ENCODE measurements at regions not wholly inside any gene's neighbourhood (a gene's known extent, or its start where the extent isn't known, plus 50 kb on each side); places are given as distances from the start of the nearest gene placed in this dataset.

GRCh38 chr2:19728125-19728524 is 173.7 kb downstream of the TTC32 start:
- CTCF ChIA-PET: no interaction called here
- TF ChIP-seq EZH2phosphoT487 (IDR thresholded peaks at IDR 0.05; ENCODE audit: borderline replicate concordance, low read length) (no peak), EZH2 (IDR thresholded peaks at IDR 0.05; ENCODE audit: low read length, unreplicated experiment) (no peak), CTCF (conservative IDR thresholded peaks at IDR 0.05; ENCODE audit: low read depth, low read length) (no peak)
- ATAC-seq: no peak
- intact Hi-C loops (cut with micrococcal nuclease): no loop called here
- Histone ChIP-seq H3K9me2 (replicated peaks; ENCODE audit: low read length) (no peaks in the 10 kb centered on the region), H4K20me1 (ENCODE audit: low read length) (no peaks in the 10 kb centered on the region), H3K9ac (ENCODE audit: low read length) (no peak overlapping the region), H3K9me3 (ENCODE audit: low read length) (no peaks in the 10 kb centered on the region), H3K4me3 (ENCODE audit: low read length) (no peak overlapping the region), H3K27ac (ENCODE audit: low read length) (no peak overlapping the region), H3K4me1 (ENCODE audit: insufficient read depth, low read length) (no peaks in the 10 kb centered on the region), H3K36me3 (ENCODE audit: low read depth, low read length) (no peaks in the 10 kb centered on the region), H3K27me3 (ENCODE audit: low read length) (no peaks in the 10 kb centered on the region), H3K4me2 (ENCODE audit: low read length) (no peak overlapping the region), H3F3A (ENCODE audit: low read length, unreplicated experiment) (no peaks in the 10 kb centered on the region), H3K79me2 (ENCODE audit: low read length) (no peaks in the 10 kb centered on the region), H2AFZ (ENCODE audit: low read length) (no peak overlapping the region)
- POLR2A ChIA-PET (ENCODE audit: unreplicated experiment): no interaction called here
- no TSS peak for BruUV-seq (replicated peaks)
- DNase-seq: no peak

GRCh38 chr2:19725392-19725791 is 176.4 kb downstream of the TTC32 start:
- Histone ChIP-seq H3K36me3 (ENCODE audit: low read depth, low read length) (no peaks in the 10 kb centered on the region), H3K79me2 (ENCODE audit: low read length) (no peaks in the 10 kb centered on the region), H3F3A (ENCODE audit: low read length, unreplicated experiment) (no peaks in the 10 kb centered on the region), H3K27ac (ENCODE audit: low read length) (no peak overlapping the region), H4K20me1 (ENCODE audit: low read length) (no peaks in the 10 kb centered on the region), H3K9ac (ENCODE audit: low read length) (no peak overlapping the region), H3K9me3 (ENCODE audit: low read length) (no peaks in the 10 kb centered on the region), H3K4me1 (ENCODE audit: insufficient read depth, low read length) (no peaks in the 10 kb centered on the region), H3K4me2 (ENCODE audit: low read length) (no peak overlapping the region), H3K4me3 (ENCODE audit: low read length) (no peak overlapping the region), H3K27me3 (ENCODE audit: low read length) (no peaks in the 10 kb centered on the region), H3K9me2 (replicated peaks; ENCODE audit: low read length) (no peaks in the 10 kb centered on the region), H2AFZ (ENCODE audit: low read length) (no peak overlapping the region)
- intact Hi-C loops (cut with micrococcal nuclease): no loop called here
- POLR2A ChIA-PET (ENCODE audit: unreplicated experiment): no interaction called here
- no TSS peak for BruUV-seq (replicated peaks)
- ATAC-seq (no peak), DNase-seq (no peak)
- TF ChIP-seq CTCF (conservative IDR thresholded peaks at IDR 0.05; ENCODE audit: low read depth, low read length) (no peak), EZH2 (IDR thresholded peaks at IDR 0.05; ENCODE audit: low read length, unreplicated experiment) (no peak), EZH2phosphoT487 (IDR thresholded peaks at IDR 0.05; ENCODE audit: borderline replicate concordance, low read length) (no peak)
- CTCF ChIA-PET: no interaction called here

DNA sequence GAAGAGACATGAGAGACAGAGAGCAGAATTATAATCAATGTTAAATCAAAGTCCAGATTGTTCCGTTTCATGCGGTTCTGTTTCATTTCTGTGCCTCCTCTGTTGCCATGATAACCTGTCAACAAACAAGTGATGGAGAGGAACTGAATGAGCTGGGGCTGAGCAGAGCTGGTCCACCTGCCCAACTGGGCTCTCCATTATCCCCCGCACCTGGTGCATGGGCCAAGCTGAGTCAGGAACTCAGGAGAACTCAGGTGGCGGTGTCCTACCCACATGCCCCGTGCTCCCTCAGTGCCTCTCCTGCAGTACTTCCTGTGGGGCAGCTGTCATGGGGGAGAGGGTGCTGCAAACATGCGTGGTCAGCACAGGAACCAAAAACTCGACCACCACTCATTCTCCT is 178.8 kb downstream of the TTC32 start:
- ChIA-PET POLR2A (ENCODE audit: unreplicated experiment) (no interaction called here), CTCF (no interaction called here)
- no peaks in the 10 kb centered on the region for H3K36me3 ChIP-seq (ENCODE audit: low read depth, low read length)
- no peaks in the 10 kb centered on the region for H4K20me1 ChIP-seq (ENCODE audit: low read length)
- H2AFZ ChIP-seq (ENCODE audit: low read length): no peak overlapping the region
- H3K27ac ChIP-seq (ENCODE audit: low read length): no peak overlapping the region
- H3K9ac ChIP-seq (ENCODE audit: low read length): no peak overlapping the region
- H3K27me3 ChIP-seq (ENCODE audit: low read length): no peaks in the 10 kb centered on the region
- no TSS peak for BruUV-seq (replicated peaks)
- no peaks in the 10 kb centered on the region for H3K9me3 ChIP-seq (ENCODE audit: low read length)
- no peak for ATAC-seq
- H3K4me1 ChIP-seq (ENCODE audit: insufficient read depth, low read length): no peaks in the 10 kb centered on the region
- H3K79me2 ChIP-seq (ENCODE audit: low read length): no peaks in the 10 kb centered on the region
- no peak for DNase-seq
- intact Hi-C loops (cut with micrococcal nuclease): no loop called here
- no peaks in the 10 kb centered on the region for H3K9me2 ChIP-seq (replicated peaks; ENCODE audit: low read length)
- H3K4me3 ChIP-seq (ENCODE audit: low read length): no peak overlapping the region
- TF ChIP-seq EZH2phosphoT487 (IDR thresholded peaks at IDR 0.05; ENCODE audit: borderline replicate concordance, low read length): no peak
- no peak for TF ChIP-seq CTCF (conservative IDR thresholded peaks at IDR 0.05; ENCODE audit: low read depth, low read length)
- no peak for TF ChIP-seq EZH2 (IDR thresholded peaks at IDR 0.05; ENCODE audit: low read length, unreplicated experiment)
- H3K4me2 ChIP-seq (ENCODE audit: low read length): no peak overlapping the region
- H3F3A ChIP-seq (ENCODE audit: low read length, unreplicated experiment): no peaks in the 10 kb centered on the region

All from PC-3 (cell line).